ENCODE measurements at regions not wholly inside any gene's neighbourhood (a gene's known extent, or its start where the extent isn't known, plus 50 kb on each side); places are given as distances from the start of the nearest gene placed in this dataset.
"Not testable (repeated sequence)": the region's sequence is repeated elsewhere in the genome, so short reads cannot be mapped to it uniquely, and the experiment has no call there.

DNA sequence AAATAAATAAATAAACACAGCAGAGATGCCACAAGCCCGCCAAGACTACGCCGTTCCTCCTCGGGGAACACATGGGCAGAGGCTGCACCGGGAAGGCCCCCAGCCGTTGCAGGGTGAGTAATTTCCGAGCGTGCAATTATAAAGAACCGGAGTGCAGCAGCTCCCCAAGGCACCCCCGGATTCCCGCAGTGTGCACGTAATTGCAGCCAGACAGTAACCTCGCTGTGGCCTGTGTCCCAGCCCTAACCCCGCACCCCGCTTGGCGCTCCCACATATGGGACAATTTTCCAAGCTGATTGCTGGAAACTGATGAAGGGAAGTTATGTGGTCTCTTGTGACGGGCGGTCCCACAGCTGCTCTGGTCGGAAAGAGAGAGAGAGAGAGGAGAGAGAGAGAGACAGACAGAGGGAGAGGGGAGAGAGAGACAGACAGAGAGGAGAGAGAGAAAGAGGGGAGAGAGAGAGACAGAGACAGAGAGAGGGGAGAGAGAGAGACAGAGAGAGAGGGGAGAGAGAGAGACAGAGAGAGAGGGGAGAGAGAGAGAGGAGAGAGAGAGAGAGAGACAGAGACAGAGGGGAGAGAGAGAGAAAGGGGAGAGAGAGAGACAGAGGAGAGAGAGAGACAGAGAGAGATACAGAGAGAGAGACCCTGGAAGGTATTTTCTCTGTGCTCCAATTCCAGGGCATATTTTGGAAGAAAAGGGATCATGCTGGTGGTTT lies 275.4 kb downstream of the SHOX start:
- no peak for DNase-seq (ENCODE audit: low read depth)

DNA sequence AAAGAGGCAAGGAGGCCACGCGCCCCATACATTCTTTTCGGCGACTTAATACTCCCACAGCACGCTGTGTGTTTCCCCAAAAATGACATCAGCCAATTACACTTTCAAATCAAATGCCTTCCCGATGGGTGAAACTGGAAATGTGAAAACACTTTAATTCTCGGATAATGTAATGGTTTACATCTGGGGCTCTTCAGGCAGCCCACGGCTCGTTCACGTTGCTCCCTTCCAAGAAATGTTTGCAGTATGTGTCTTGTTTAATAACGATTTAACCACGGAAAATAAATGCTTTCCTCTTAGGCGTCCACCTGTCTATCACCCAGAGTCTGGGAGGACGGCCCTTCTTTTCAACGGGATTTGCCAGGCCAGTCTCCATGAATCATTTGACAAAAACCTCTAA lies 272.5 kb downstream of the SHOX start:
- DNase-seq (ENCODE audit: low read depth): no peak

DNA sequence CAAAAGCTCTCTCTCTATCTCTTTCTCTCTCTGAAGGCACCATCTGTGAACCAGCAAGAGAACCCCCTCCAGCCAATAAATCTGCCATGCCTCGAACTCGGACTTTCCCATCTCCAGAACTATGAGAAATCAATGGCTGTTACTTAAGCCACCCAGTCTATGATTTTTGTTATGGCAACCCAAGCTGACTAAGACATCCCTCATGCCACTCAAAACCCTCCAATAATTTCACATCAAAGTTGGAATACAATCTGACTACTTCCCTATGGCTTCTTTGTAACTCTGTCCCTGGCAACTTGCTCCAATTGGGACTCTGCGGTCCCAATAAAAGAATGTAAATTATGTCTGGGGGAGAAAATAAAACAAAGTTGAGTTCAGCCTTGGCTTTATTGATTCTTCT lies 265.7 kb downstream of the SHOX start:
- no peak for DNase-seq (ENCODE audit: low read depth)

DNA sequence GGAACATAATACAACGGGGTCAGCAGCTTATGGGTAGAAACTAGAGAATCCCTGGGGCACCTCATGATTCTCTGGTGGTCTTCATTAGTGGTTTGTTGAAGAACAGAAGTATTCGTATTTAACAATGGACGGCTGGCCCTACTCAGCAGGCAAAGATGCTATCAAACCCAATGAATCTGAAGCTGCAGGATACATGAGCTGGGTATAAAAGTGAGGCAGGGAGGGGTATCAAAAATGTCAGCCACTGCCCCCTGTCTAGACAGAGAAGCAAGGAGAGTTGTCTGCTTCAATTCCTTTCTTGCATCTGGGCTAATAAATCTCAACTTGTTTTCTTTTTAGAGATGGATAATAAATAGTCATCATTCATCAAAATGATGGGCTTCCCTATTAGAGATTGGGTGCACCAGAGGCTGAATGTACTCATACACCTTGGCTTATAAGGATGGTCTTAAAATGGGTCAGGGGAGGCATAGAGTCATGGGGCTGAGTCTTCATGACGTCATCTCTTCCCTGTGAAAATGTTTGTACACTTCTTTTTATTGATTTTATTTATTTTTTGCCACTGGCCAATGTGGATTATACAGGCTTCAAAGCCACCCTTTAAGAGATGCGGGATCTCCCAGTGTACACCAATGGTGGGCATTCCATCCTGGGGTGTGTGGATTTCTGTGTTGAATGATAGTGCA lies 259.5 kb downstream of the SHOX start:
- DNase-seq (ENCODE audit: low read depth): no peak

DNA sequence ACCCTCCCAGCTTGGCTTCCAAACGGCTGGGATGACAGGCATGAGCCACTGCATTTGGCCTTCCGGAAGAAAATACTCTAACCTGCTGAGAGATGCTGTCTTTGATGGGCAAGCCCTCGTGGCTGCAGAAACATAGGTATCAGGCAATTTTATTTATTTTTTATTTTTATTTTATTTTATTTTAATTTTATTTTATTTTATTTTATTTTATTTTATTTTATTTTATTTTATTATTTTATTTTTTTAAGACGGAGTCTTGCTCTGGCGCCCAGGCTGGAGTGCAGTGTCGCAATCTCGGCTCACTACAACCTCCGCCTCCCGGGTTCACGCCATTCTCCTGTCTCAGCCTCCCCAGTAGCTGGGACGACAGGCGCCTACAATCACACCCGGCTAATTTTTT lies 257.1 kb downstream of the SHOX start:
- DNase-seq (ENCODE audit: low read depth): not testable (repeated sequence)

DNA sequence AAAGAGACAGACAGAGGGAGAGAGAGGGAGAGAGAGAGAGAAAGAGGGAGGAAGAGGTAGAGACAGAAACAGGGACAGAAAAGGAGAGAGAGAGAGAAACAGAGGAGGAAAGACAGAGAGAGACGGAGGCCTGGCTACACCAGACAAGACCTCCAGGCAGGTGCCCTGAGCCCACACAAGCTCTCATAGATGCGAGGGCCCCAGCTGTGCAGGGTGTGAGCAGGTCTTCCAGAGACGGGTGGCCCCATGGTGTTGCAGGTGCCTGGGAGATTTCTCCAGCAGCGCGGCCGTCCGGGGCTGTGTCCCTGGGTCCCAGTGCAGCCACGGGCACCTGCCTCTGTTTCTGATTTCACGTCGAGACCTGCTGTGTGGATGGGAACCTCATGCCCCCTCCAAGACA lies 253.0 kb downstream of the SHOX start:
- no peak for DNase-seq (ENCODE audit: low read depth)

DNA sequence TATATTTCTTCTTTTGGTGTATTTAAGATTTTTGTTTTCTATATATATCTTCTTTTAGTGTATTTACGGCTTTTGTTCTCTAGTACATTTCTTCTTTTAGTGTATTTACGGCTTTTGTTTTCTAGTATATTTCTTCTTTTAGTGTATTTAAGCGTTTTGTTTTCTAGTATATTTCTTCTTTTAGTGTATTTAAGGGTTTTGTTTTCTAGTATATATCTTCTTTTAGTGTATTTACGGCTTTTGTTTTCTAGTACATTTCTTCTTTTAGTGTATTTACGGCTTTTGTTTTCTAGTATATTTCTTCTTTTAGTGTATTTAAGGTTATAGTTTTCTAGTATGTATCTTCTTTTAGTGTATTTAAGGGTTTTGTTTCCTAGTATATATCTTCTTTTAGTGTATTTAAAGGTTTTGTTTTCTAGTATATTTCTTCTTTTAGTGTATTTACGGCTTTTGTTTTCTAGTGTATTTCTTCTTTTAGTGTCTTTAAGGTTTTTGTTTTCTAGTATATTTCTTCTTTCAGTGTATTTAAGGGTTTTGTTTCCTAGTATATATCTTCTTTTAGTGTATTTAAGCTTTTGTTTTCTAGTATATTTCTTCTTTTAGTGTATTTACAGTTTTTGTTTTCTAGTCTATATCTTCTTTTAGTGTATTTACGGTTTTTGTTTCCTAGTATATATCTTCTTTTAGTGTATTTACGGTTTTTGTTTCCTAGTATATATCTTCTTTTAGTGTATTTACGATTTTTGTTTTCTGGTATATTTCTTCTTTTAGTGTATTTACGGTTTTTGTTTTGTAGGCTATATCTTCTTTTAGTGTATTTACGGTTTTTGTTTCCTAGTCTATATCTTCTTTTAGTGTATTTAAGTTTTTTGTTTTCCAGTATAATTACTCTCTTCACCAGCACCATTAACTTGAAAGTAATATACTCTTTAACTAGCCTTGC lies 249.4 kb downstream of the SHOX start:
- DNase-seq (ENCODE audit: low read depth): not testable (repeated sequence)

DNA sequence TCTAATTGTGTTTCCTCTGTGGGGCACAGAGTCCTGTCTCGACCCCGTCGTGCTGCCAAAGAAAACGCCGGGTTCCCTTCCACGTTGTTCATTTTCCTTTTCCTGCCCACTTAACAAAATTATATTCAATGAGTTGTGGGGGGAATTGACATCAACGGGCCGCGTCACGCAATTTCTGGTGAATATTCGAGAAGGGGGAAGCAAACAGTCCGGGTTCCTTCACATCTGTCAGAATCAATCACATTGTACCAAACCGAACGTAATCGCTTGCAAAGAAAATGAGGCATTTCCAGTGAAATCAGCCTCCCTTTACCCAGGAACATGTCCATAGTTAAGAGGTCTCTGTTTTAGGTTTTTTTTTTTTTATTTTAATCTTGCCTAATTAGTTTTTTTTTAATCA lies 243.5 kb downstream of the SHOX start:
- no peak for DNase-seq (ENCODE audit: low read depth)

DNA sequence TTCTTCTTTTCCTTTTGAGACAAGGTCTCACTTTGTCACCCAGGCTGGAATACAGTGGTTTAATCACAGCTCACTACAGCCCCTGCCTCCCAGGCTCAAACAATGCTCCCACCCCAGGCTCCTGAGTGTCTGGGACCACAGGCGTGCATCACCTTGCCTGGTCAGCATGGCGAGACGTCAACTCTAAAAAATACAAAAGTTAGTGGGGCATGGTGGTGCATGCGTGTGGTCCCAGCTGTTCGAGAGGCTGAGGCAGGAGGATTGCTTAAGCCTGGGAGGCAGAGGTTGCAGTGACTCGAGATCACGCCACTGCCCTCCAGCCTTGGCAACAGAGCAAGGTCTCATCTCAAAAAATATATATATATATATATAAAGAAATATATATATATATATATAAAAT lies 242.4 kb downstream of the SHOX start:
- DNase-seq (ENCODE audit: low read depth): no peak

DNA sequence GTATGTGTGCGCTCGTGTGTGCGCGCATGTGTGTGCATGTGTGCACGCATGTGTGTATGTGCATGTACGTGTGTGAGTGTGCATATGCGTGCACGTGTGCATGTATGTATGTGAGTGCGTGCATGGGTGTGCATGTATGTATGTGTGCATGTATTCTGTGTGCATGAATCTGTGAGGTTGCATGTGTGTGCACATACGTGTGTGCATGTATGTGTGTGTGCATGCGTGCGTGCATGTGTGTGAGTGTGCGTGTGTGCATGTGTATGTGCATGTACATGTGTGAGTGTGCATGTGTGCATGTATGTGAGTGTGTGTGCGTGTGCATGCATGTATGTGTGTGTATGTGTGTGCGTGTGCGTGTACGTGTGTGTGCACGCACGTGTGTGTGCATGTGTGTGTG lies 241.5 kb downstream of the SHOX start:
- no peak for DNase-seq (ENCODE audit: low read depth)

DNA sequence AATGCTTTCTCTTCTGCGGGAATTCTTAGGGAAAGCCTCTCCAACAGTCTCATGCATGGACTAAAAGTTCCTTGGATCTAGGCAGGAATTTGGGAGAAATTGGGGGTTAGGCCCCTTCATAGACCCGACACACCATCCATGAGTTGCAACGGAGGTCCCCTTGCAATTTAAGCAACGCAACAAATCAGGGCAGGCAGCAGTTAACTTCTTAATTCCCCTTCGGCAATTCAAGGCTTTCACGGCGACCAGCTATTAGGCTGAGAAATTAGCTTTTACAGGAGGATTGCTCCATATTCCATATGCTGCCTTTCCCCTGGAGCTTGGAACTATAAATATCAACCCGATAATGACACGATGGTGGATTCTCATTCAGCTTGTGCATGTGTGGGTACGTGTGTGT lies 241.0 kb downstream of the SHOX start:
- DNase-seq (ENCODE audit: low read depth): no peak

DNA sequence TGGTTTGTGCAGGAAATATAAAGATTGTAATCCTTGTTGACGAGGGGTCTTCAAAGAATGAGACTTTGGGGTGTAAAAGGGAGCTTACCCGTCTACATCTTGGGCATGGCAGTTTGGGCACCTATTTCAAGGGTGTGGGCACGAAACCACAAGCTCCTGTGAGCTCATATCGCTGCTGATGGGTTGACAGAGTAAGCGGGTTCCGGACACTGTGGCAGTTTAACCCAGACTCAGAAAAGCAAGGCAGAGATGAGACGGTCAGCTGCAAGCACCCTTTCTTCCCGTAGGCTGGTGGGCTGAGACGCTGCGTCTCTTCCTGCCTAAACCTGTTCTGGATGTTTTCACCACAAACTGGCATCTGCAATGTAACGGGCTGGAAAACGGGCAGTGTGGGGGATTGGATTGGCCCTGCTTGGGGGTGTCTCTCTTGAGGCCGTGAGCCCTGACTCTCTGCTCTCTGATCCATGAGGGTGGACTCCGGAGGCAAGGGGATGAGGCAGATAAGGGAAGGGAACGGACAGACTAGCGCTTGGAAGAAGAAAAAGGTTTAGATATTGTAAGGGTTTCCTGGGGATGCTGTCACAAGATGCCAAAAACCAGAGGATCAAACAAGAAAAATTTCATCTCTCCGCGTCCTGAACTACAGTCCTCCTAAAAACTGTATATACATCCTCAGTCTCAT lies 237.5 kb downstream of the SHOX start:
- DNase-seq (ENCODE audit: low read depth): no peak

DNA sequence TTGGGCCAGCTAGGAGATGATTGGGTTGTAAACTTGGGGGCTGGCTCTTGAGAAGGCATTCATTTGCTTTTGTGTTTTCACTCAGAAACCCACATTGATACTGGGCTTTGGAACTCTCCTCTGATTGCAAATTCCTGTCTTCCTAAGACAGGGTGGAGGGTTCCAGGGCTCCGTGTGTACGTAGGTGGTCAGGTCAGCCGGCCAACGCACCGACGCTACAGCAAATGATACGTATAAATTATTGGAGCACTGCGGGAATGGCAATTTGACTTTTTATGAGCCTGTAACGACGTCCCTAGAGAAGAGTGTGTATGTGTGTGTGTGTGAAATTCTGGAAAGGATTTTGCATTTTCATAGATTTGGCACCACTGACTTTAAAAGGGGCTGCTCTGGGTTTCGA lies 236.9 kb downstream of the SHOX start:
- no peak for DNase-seq (ENCODE audit: low read depth)

DNA sequence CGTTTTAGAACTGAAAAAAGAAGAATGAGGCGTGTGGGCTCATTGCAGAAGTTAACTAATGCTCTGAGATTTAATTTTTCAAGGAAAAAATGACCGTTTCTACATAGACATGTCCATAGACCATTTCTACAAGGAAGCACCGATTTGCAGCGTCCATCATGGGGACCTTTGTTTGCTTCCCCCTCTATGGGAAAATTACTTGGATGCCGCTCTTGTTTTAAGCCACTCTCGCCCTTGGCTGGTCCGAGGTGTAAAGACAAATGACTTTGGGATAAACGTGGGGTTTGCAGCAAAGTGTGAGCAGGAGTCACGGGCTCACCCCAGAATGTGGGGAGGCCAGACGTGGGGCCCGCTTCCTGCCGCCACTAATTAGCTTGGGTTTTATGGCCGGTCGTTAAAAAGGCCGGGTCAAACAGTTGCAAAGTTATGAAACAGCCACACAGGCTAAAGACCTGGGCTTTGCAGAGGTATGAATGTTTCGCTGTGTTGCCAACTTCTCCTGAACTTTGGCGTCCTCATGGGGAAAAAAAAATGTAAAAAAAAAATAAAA lies 235.9 kb downstream of the SHOX start:
- no peak for DNase-seq (ENCODE audit: low read depth)

DNA sequence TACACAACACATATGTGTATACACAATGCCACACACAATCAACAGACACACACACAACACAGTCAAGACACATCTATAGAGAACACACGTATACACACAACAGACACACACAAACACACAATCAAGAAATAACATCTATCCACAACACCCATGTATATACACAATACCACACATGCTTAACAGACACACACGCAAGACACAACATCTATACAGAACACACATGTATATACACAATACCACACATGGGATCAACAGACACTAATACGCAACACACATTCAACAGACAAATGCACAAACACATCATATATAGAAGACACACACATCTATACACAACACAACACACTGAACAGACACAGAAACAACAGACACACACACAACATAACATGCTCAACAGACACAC lies 234.8 kb downstream of the SHOX start:
- DNase-seq (ENCODE audit: low read depth): no peak

DNA sequence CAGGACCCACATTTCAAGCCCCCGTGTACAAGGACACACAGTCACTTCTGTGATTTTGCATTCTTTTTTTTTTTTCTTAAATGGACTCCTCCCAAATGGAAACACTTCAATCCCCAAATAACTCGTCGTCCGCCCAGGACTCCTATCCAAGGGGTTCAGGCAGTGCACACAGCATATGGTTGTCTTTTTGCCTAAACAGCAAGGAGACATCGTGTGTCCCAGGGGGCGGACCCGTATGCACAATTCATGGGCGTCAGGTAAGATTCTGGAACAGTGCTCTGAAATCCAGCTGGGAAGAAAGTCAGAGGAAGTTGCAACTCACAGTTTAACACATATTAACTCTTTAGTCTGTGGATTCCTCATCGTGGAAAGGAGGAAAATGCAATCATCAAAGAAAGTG lies 231.3 kb downstream of the SHOX start:
- no peak for DNase-seq (ENCODE audit: low read depth)

DNA sequence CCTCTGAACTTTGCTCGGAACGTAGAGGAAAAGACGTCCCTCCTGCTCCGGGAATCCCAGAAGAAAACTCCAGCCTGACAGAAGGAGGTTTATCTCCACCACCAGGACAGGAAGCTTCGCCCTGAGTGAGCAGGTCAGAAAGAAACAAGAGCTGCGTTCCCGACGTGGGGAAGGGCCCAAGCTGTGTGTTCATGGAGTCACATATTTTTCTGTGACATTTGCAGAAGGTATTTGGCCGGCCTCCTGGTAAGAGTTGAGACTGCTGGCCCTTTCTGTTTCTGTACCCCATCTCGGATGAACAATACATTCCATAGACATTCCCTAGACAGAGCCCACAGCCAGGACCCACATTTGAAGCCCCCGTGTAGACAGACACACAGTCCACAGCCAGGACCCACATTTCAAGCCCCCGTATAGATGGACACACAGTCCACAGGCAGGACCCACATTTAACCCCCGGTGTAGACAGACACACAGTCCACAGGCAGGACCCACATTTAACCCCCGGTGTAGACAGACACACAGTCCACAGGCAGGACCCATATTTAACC lies 230.8 kb downstream of the SHOX start:
- no peak for DNase-seq (ENCODE audit: low read depth)

DNA sequence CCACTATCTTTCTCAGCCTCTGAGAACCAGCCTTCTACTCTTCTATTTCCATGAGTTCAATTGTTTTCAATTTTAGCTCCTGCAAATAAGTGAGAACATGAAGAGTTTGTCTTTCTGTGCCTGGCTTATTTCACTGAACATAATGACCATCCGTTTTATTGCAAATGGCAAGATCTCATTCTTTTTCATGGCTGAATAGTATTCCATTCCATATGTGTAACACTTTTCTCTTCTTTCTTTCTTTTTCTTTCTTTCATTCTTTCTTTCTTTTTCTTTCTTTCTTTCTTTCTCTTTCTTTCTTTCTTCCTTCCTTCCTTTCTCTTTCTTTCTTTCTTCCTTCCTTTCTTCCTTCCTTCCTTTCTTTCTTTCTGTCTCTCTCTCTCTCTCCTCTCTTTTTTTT lies 228.7 kb downstream of the SHOX start:
- no peak for DNase-seq (ENCODE audit: low read depth)

DNA sequence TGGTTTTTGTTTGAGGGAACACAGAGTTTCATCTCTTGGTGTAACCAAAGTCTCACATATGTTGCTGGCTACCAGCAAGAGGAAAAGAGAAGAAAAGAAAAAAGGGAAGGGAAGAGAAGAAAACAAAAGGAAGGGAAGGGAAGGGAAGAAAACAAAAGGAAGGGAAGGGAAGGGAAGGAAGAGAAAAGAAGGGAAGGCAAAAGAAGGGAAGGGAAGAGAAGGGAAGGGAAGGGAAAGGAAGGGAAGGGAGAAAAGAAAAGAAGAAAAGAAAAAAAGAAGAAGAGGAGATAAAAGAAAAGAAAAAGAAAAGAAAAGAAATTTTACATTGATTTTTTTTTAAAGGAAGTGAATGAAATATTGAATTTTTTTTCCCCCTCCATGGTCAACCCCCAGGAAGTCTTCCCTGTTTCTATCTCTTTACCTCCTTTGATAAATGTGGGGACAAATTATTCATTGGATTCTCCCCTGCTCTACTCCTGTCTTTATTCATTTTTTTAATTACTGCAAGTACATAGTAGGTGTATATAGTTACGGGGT lies 228.0 kb downstream of the SHOX start:
- no peak for DNase-seq (ENCODE audit: low read depth)

DNA sequence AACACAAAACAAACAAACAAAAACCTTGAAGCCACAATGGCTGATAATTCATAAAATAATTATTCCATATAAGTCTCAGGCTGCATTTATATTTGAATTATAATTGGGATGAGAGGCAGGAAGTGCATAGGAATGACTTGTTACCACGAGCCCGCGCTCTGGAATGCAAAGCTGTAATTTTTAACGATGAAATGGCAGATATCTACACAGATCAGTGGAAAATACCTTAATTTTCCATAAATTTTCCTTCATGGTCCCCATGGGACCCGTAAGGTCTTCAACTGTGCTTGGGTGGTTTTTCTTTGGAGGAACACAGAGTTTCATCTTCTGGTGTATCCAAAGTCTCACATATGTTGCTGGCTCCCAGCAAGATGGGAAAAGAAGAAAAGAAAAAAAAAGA lies 226.8 kb downstream of the SHOX start:
- DNase-seq (ENCODE audit: low read depth): no peak
